ENCODE measurements at regions not wholly inside any gene's neighbourhood (a gene's known extent, or its start where the extent isn't known, plus 50 kb on each side); places are given as distances from the start of the nearest gene placed in this dataset.

DNA sequence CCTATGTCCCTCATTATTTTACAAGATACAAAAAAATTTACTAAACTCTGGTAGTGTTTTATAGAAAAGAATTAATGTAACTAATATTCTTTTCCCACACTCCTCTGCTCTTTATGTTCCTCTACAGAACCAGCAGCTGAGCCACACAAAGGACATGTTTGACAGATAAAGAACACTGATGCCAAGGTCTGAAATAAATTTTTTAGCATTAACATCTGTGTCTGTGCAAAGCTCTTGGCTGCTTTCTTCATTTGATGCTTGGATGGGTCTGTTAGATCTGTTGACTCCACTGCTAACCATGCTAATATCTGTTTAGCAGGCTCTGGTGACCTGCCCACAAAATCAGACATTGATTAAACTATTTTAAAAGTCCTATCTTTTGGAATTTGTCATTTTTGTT lies 2363.8 kb downstream of the PCDH9 start:
- Histone ChIP-seq H3K4me3 (ENCODE audit: low read depth, low read length) (no peak overlapping the region), H3K36me3 (ENCODE audit: insufficient read depth, low read length) (no peaks in the 10 kb centered on the region), H3K27me3 (ENCODE audit: insufficient read depth, low read length) (no peaks in the 10 kb centered on the region), H2AFZ (ENCODE audit: low read length, unreplicated experiment) (no peak overlapping the region), H3K4me1 (ENCODE audit: control insufficient read depth, insufficient read depth, low read length, unreplicated experiment) (no peaks in the 10 kb centered on the region), H3K79me2 (ENCODE audit: control insufficient read depth, insufficient read depth, low read length, unreplicated experiment) (no peaks in the 10 kb centered on the region), H3K27ac (ENCODE audit: low read depth, low read length) (no peak overlapping the region)

- no peaks in the 10 kb centered on the region for H3K27me3 ChIP-seq (ENCODE audit: insufficient read depth, low read length)
- H3K4me3 ChIP-seq (ENCODE audit: low read depth, low read length), result no peak overlapping the region
- H3K4me1 ChIP-seq (ENCODE audit: control insufficient read depth, insufficient read depth, low read length, unreplicated experiment), result no peaks in the 10 kb centered on the region
- no peak overlapping the region for H3K27ac ChIP-seq (ENCODE audit: low read depth, low read length)
- no peak overlapping the region for H2AFZ ChIP-seq (ENCODE audit: low read length, unreplicated experiment)
- no peaks in the 10 kb centered on the region for H3K36me3 ChIP-seq (ENCODE audit: insufficient read depth, low read length)
- no peaks in the 10 kb centered on the region for H3K79me2 ChIP-seq (ENCODE audit: control insufficient read depth, insufficient read depth, low read length, unreplicated experiment)
These were observed 2374.6 kb downstream of the PCDH9 start for GRCh38 chr13:64855506-64855905.

DNA sequence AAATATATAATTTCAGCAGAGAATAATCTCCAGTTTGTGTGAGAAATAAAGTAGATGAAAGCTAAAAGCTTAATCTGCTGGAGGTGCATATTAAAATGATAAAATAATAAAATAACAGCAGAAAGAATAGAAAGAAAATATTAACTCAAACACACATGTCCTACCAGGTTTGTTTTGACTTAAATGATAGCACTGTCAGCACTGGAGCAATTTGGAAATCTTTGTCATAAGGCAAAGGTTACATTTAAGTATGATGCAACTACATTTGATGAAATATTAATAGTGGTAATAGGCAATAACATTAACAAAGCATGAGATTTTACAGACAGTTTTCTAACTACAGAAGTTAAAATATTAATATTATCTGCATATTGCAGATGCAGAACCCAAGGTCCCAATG lies 2380.1 kb downstream of the PCDH9 start:
- no peaks in the 10 kb centered on the region for H3K36me3 ChIP-seq (ENCODE audit: insufficient read depth, low read length)

GRCh38 chr13:64849196-64849595 lies 2380.9 kb downstream of the PCDH9 start:
- no peak overlapping the region for H3K27ac ChIP-seq (ENCODE audit: low read depth, low read length)
- H3K36me3 ChIP-seq (ENCODE audit: insufficient read depth, low read length), result no peaks in the 10 kb centered on the region
- H3K79me2 ChIP-seq (ENCODE audit: control insufficient read depth, insufficient read depth, low read length, unreplicated experiment), result no peaks in the 10 kb centered on the region
- H3K27me3 ChIP-seq (ENCODE audit: insufficient read depth, low read length), result no peaks in the 10 kb centered on the region
- no peak overlapping the region for H2AFZ ChIP-seq (ENCODE audit: low read length, unreplicated experiment)
- H3K4me1 ChIP-seq (ENCODE audit: control insufficient read depth, insufficient read depth, low read length, unreplicated experiment), result no peaks in the 10 kb centered on the region
- H3K4me3 ChIP-seq (ENCODE audit: low read depth, low read length), result no peak overlapping the region

More for the DNA sequence above, 2380.1 kb downstream of the PCDH9 start:
- Histone ChIP-seq H2AFZ (ENCODE audit: low read length, unreplicated experiment) (no peak overlapping the region), H3K4me1 (ENCODE audit: control insufficient read depth, insufficient read depth, low read length, unreplicated experiment) (no peaks in the 10 kb centered on the region), H3K27me3 (ENCODE audit: insufficient read depth, low read length) (no peaks in the 10 kb centered on the region), H3K4me3 (ENCODE audit: low read depth, low read length) (no peak overlapping the region), H3K27ac (ENCODE audit: low read depth, low read length) (no peak overlapping the region), H3K79me2 (ENCODE audit: control insufficient read depth, insufficient read depth, low read length, unreplicated experiment) (no peaks in the 10 kb centered on the region)

DNA sequence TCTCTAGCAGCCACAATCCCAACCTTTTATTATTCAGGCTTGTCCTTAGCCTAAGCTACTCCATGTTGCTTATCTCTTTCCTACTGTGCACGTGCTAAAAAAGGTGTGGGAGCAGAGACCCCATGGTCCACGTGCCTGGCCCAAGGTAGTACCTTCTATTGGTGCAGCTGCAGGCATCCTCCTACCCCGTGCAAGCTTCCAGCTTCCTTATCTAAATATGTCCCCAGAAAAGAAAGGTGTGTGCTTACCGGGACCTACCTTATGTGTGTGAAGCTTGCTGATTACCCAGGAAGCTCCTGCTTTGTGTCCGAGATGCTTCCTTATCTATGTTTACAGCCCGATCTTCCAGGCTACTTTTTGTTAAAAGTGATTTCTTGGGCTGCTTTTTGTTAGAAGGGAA lies 2382.4 kb downstream of the PCDH9 start:
- H3K4me3 ChIP-seq (ENCODE audit: low read depth, low read length), result no peak overlapping the region
- H3K27me3 ChIP-seq (ENCODE audit: insufficient read depth, low read length), result no peaks in the 10 kb centered on the region
- H3K79me2 ChIP-seq (ENCODE audit: control insufficient read depth, insufficient read depth, low read length, unreplicated experiment), result no peaks in the 10 kb centered on the region
- no peaks in the 10 kb centered on the region for H3K4me1 ChIP-seq (ENCODE audit: control insufficient read depth, insufficient read depth, low read length, unreplicated experiment)
- H3K27ac ChIP-seq (ENCODE audit: low read depth, low read length), result no peak overlapping the region
- H2AFZ ChIP-seq (ENCODE audit: low read length, unreplicated experiment), result no peak overlapping the region
- H3K36me3 ChIP-seq (ENCODE audit: insufficient read depth, low read length), result no peaks in the 10 kb centered on the region

- H3K27me3 ChIP-seq (ENCODE audit: insufficient read depth, low read length), result no peaks in the 10 kb centered on the region
- no peaks in the 10 kb centered on the region for H3K79me2 ChIP-seq (ENCODE audit: control insufficient read depth, insufficient read depth, low read length, unreplicated experiment)
- H3K27ac ChIP-seq (ENCODE audit: low read depth, low read length), result no peak overlapping the region
- H3K4me3 ChIP-seq (ENCODE audit: low read depth, low read length), result no peak overlapping the region
- H3K4me1 ChIP-seq (ENCODE audit: control insufficient read depth, insufficient read depth, low read length, unreplicated experiment), result no peaks in the 10 kb centered on the region
- H3K36me3 ChIP-seq (ENCODE audit: insufficient read depth, low read length), result no peaks in the 10 kb centered on the region
- H2AFZ ChIP-seq (ENCODE audit: low read length, unreplicated experiment), result no peak overlapping the region
These were observed 2385.0 kb downstream of the PCDH9 start for GRCh38 chr13:64845110-64845509.

- H3K27ac ChIP-seq (ENCODE audit: low read depth, low read length), result no peak overlapping the region
- H3K27me3 ChIP-seq (ENCODE audit: insufficient read depth, low read length), result no peaks in the 10 kb centered on the region
- H3K4me1 ChIP-seq (ENCODE audit: control insufficient read depth, insufficient read depth, low read length, unreplicated experiment), result no peaks in the 10 kb centered on the region
- no peaks in the 10 kb centered on the region for H3K79me2 ChIP-seq (ENCODE audit: control insufficient read depth, insufficient read depth, low read length, unreplicated experiment)
- no peak overlapping the region for H3K4me3 ChIP-seq (ENCODE audit: low read depth, low read length)
- H2AFZ ChIP-seq (ENCODE audit: low read length, unreplicated experiment), result no peak overlapping the region
- no peaks in the 10 kb centered on the region for H3K36me3 ChIP-seq (ENCODE audit: insufficient read depth, low read length)
These were observed 2411.1 kb downstream of the PCDH9 start for GRCh38 chr13:64819081-64819480.

GRCh38 chr13:64817691-64818090 lies 2412.4 kb downstream of the PCDH9 start:
- Histone ChIP-seq H3K4me3 (ENCODE audit: low read depth, low read length) (no peak overlapping the region), H3K4me1 (ENCODE audit: control insufficient read depth, insufficient read depth, low read length, unreplicated experiment) (no peaks in the 10 kb centered on the region), H3K27me3 (ENCODE audit: insufficient read depth, low read length) (no peaks in the 10 kb centered on the region), H3K27ac (ENCODE audit: low read depth, low read length) (no peak overlapping the region), H2AFZ (ENCODE audit: low read length, unreplicated experiment) (no peak overlapping the region), H3K36me3 (ENCODE audit: insufficient read depth, low read length) (no peaks in the 10 kb centered on the region), H3K79me2 (ENCODE audit: control insufficient read depth, insufficient read depth, low read length, unreplicated experiment) (no peaks in the 10 kb centered on the region)

GRCh38 chr13:64810750-64811149 lies 2419.4 kb downstream of the PCDH9 start:
- H2AFZ ChIP-seq (ENCODE audit: low read length, unreplicated experiment), result no peak overlapping the region
- no peaks in the 10 kb centered on the region for H3K27me3 ChIP-seq (ENCODE audit: insufficient read depth, low read length)
- no peaks in the 10 kb centered on the region for H3K36me3 ChIP-seq (ENCODE audit: insufficient read depth, low read length)
- no peak overlapping the region for H3K27ac ChIP-seq (ENCODE audit: low read depth, low read length)
- no peak overlapping the region for H3K4me3 ChIP-seq (ENCODE audit: low read depth, low read length)
- H3K79me2 ChIP-seq (ENCODE audit: control insufficient read depth, insufficient read depth, low read length, unreplicated experiment), result no peaks in the 10 kb centered on the region
- no peaks in the 10 kb centered on the region for H3K4me1 ChIP-seq (ENCODE audit: control insufficient read depth, insufficient read depth, low read length, unreplicated experiment)

DNA sequence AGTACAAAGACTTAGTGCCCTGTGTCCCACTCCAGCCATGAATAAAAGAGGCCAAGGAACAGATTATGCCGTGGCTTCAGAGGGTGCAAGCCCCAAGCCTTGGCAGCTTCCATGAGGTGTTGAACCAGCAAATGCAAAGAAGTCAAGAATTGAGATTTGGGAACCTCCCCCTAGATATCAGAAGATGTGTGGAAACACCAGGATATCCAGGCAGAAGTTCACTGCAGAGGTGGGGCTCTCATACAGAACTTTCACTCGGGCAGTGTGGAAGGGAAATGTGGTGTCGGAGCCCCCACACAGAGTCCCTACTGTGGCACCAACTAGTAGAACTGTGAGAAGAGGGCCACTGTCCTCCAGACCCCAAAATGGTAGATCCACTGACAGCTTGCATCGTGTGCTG lies 2421.4 kb downstream of the PCDH9 start:
- Histone ChIP-seq H3K36me3 (ENCODE audit: insufficient read depth, low read length) (no peaks in the 10 kb centered on the region), H2AFZ (ENCODE audit: low read length, unreplicated experiment) (no peak overlapping the region), H3K27ac (ENCODE audit: low read depth, low read length) (no peak overlapping the region), H3K27me3 (ENCODE audit: insufficient read depth, low read length) (no peaks in the 10 kb centered on the region), H3K79me2 (ENCODE audit: control insufficient read depth, insufficient read depth, low read length, unreplicated experiment) (no peaks in the 10 kb centered on the region), H3K4me1 (ENCODE audit: control insufficient read depth, insufficient read depth, low read length, unreplicated experiment) (no peaks in the 10 kb centered on the region), H3K4me3 (ENCODE audit: low read depth, low read length) (no peak overlapping the region)

DNA sequence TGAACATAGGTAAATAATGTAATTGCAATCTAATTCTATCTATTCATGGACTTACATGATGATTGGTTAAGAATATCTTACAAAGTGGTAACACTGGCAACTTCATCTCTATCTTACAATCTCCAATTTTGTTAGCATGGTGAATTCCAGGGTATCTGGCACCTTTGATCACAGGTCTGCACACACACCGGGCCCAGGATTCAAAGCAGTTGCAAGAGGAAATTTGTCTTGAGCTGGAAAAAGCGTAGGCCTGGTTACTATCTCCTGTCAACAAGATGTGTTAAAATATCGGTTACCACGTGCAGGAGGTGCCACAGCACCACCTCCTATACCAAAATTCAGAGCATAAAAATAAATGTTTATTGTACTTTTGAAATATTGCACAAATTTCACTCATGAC lies 2428.4 kb downstream of the PCDH9 start:
- H2AFZ ChIP-seq (ENCODE audit: low read length, unreplicated experiment), result no peak overlapping the region
- H3K4me3 ChIP-seq (ENCODE audit: low read depth, low read length), result no peak overlapping the region
- H3K27ac ChIP-seq (ENCODE audit: low read depth, low read length), result no peak overlapping the region

DNA sequence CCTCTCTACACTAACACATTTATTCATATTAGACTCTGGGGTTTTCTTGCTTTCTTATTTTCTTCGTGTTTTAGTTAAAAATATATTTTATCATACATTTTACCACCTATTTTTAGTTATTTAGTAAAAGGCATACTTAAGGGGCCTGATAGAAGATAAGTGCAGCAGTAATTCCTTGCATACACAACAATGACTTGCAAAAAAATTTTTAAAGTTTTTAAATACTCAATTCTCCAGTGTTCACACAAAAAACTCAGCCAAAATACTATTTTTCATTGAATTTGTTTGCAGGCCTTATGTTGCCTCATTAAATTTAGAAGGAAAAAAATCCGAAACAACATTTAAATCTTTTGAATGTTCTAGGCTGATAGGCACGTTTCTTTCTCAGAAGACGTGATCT lies 2431.7 kb downstream of the PCDH9 start:
- Histone ChIP-seq H3K36me3 (ENCODE audit: insufficient read depth, low read length) (no peaks in the 10 kb centered on the region), H3K27ac (ENCODE audit: low read depth, low read length) (no peak overlapping the region), H3K4me1 (ENCODE audit: control insufficient read depth, insufficient read depth, low read length, unreplicated experiment) (no peaks in the 10 kb centered on the region), H3K4me3 (ENCODE audit: low read depth, low read length) (no peak overlapping the region), H2AFZ (ENCODE audit: low read length, unreplicated experiment) (no peak overlapping the region), H3K27me3 (ENCODE audit: insufficient read depth, low read length) (no peaks in the 10 kb centered on the region), H3K79me2 (ENCODE audit: control insufficient read depth, insufficient read depth, low read length, unreplicated experiment) (no peaks in the 10 kb centered on the region)

More for the DNA sequence above, 2428.4 kb downstream of the PCDH9 start:
- H3K79me2 ChIP-seq (ENCODE audit: control insufficient read depth, insufficient read depth, low read length, unreplicated experiment), result no peaks in the 10 kb centered on the region
- no peaks in the 10 kb centered on the region for H3K27me3 ChIP-seq (ENCODE audit: insufficient read depth, low read length)
- no peaks in the 10 kb centered on the region for H3K36me3 ChIP-seq (ENCODE audit: insufficient read depth, low read length)
- no peaks in the 10 kb centered on the region for H3K4me1 ChIP-seq (ENCODE audit: control insufficient read depth, insufficient read depth, low read length, unreplicated experiment)

Measured in ACC112 (cell line).